ENCODE measurements at regions not wholly inside any gene's neighbourhood (a gene's known extent, or its start where the extent isn't known, plus 50 kb on each side); places are given as distances from the start of the nearest gene placed in this dataset.

DNA sequence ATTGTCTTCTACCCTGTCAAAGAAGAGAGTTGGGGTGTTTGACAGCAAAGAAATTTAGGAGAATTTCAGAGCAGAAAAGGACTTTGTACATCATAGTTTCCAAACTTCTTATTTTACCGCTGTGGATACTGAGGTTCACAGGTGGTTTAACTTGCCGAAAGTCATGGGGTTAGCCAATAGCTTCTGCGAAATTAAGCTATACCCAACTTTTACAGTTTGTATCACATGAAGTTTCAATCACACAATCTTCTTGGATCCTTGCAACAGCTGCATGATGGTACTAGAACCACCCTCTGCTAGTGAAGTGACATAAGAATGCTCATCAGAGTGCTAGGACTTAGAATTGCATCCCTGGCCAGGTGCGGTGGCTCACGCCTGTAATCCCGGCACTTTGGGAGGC lies 345.5 kb downstream of the CD83 start:
- TF ChIP-seq CTCF (IDR thresholded peaks at IDR 0.05; ENCODE audit: control extremely low read depth, extremely low read depth), result no peak
- DNase-seq (no peak), ATAC-seq (ENCODE audit: insufficient read depth, low FRiP score) (no peak)
- H3K9ac ChIP-seq (ENCODE audit: insufficient read depth in 1 of 2, low read length in 2 of 2), result no peak overlapping the region
- no peak overlapping the region for H3K27ac ChIP-seq (ENCODE audit: low read depth in 1 of 2, low read length in 1 of 2)
- no peaks in the 10 kb centered on the region for H3K36me3 ChIP-seq (ENCODE audit: control insufficient read depth in 4 of 4, insufficient read depth in 4 of 4, low read length in 4 of 4)
- 90 to 94% methylated on average over 6 of the region's 6 CpGs for WGBS, 2 donors
- H3K9me3 ChIP-seq (ENCODE audit: control insufficient read depth in 4 of 4, insufficient read depth in 3 of 4, low read length in 3 of 4), result peaks cover 0 to 3% (median 0%) of the 10 kb centered on the region in 4 donors
- no peaks in the 10 kb centered on the region for H3K27me3 ChIP-seq (ENCODE audit: control insufficient read depth in 3 of 3, insufficient read depth in 3 of 3, low read length in 2 of 3)
- no peak overlapping the region for H3K4me3 ChIP-seq
- peaks cover 0 to 10% (median 0%) of the 10 kb centered on the region in 5 donors for H3K4me1 ChIP-seq (ENCODE audit: control insufficient read depth in 5 of 5, insufficient read depth in 5 of 5, low read length in 5 of 5)

DNA sequence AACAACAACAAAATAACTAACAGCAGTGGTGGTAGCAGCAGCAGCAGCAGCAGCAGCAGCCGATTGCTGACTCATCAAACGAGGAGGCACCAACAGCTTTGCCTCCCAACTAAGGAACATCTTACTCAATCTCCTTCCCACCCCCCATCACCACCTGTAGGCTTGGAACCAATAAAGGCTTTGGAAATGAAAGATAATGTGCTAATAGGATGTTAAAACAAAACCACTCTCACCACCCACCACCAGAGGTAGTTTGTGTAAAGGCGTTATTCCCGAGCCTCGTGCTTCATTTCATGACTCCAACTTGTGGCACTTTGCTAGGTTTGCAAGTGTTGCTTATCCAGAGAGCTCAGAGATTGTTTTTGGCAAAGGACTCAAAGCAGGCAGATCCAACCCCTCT lies 346.5 kb downstream of the CD83 start:
- H3K9me3 ChIP-seq (ENCODE audit: control insufficient read depth in 4 of 4, insufficient read depth in 3 of 4, low read length in 3 of 4), result peaks cover 0 to 4% (median 1%) of the 10 kb centered on the region in 4 donors
- H3K4me1 ChIP-seq (ENCODE audit: control insufficient read depth in 5 of 5, insufficient read depth in 5 of 5, low read length in 5 of 5), result peaks cover 0 to 8% (median 0%) of the 10 kb centered on the region in 5 donors
- H3K27me3 ChIP-seq (ENCODE audit: control insufficient read depth in 3 of 3, insufficient read depth in 3 of 3, low read length in 2 of 3), result no peaks in the 10 kb centered on the region
- ATAC-seq (ENCODE audit: insufficient read depth, low FRiP score), result no peak
- WGBS, 2 donors, result 43 to 55% methylated on average over 5 of the region's 5 CpGs
- H3K4me3 ChIP-seq, result no peak overlapping the region
- no peak overlapping the region for H3K9ac ChIP-seq (ENCODE audit: insufficient read depth in 1 of 2, low read length in 2 of 2)
- no peaks in the 10 kb centered on the region for H3K36me3 ChIP-seq (ENCODE audit: control insufficient read depth in 4 of 4, insufficient read depth in 4 of 4, low read length in 4 of 4)
- peak in 2 of 3 donors; percentile 57 to 72 for DNase-seq
- no peak overlapping the region for H3K27ac ChIP-seq (ENCODE audit: low read depth in 1 of 2, low read length in 1 of 2)
- TF ChIP-seq CTCF (IDR thresholded peaks at IDR 0.05; ENCODE audit: control extremely low read depth, extremely low read depth), result no peak

DNA sequence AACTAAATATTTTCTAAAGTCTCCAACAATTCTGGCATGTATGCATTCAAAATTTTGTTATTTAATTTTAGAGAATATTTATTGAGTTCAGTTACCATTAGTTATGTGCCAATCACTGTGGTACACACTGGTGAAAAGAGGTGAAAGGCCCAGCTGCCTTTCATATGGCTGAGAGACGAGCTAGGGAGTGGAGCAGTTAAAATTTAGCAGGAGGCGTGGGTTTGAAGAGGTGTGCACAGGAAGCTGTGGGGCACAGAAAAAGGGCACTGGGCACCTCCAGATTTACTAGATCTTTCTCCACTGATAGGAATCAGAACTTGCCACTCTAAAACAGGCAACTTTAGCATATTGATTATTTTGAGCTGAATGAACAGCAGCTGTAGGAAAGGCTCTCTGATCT lies 347.1 kb downstream of the CD83 start:
- Histone ChIP-seq H3K27me3 (ENCODE audit: control insufficient read depth in 3 of 3, insufficient read depth in 3 of 3, low read length in 2 of 3) (no peaks in the 10 kb centered on the region), H3K9ac (ENCODE audit: insufficient read depth in 1 of 2, low read length in 2 of 2) (no peak overlapping the region), H3K9me3 (ENCODE audit: control insufficient read depth in 4 of 4, insufficient read depth in 3 of 4, low read length in 3 of 4) (peaks cover 0 to 4% (median 1%) of the 10 kb centered on the region in 4 donors), H3K4me3 (no peak overlapping the region), H3K36me3 (ENCODE audit: control insufficient read depth in 4 of 4, insufficient read depth in 4 of 4, low read length in 4 of 4) (no peaks in the 10 kb centered on the region), H3K4me1 (ENCODE audit: control insufficient read depth in 5 of 5, insufficient read depth in 5 of 5, low read length in 5 of 5) (peaks cover 0 to 8% (median 0%) of the 10 kb centered on the region in 5 donors), H3K27ac (ENCODE audit: low read depth in 1 of 2, low read length in 1 of 2) (no peak overlapping the region)
- DNase-seq (no peak), ATAC-seq (ENCODE audit: insufficient read depth, low FRiP score) (no peak)
- WGBS, 2 donors, result 91 to 92% methylated on average over 2 of the region's 2 CpGs
- TF ChIP-seq CTCF (IDR thresholded peaks at IDR 0.05; ENCODE audit: control extremely low read depth, extremely low read depth), result no peak

DNA sequence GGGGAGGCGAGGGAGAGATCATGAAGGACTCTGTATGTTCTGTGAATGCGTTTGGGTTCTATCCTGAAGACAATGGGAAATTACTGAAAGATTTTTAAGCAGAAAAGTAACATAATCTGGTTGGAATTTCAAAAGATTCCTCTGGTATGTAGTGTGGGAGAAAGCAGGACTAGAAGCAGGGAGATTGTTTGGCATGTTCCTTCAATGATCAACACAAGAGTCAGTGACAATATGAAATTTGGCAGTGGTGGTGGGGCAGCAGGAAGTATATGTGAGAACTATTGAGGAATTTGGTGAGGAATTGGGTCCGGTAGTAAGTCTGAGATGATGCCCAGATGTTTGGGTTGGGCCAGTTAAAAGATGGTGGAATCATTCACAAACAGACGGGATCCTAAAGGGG lies 348.7 kb downstream of the CD83 start:
- Histone ChIP-seq H3K9me3 (ENCODE audit: control insufficient read depth in 4 of 4, insufficient read depth in 3 of 4, low read length in 3 of 4) (peaks cover 0 to 4% (median 1%) of the 10 kb centered on the region in 4 donors), H3K4me3 (no peak overlapping the region), H3K27ac (ENCODE audit: low read depth in 1 of 2, low read length in 1 of 2) (no peak overlapping the region), H3K36me3 (ENCODE audit: control insufficient read depth in 4 of 4, insufficient read depth in 4 of 4, low read length in 4 of 4) (no peaks in the 10 kb centered on the region), H3K9ac (ENCODE audit: insufficient read depth in 1 of 2, low read length in 2 of 2) (no peak overlapping the region), H3K27me3 (ENCODE audit: control insufficient read depth in 3 of 3, insufficient read depth in 3 of 3, low read length in 2 of 3) (no peaks in the 10 kb centered on the region), H3K4me1 (ENCODE audit: control insufficient read depth in 5 of 5, insufficient read depth in 5 of 5, low read length in 5 of 5) (peaks cover 0 to under 1% (median 0%) of the 10 kb centered on the region in 5 donors)
- ATAC-seq (ENCODE audit: insufficient read depth, low FRiP score) (no peak), DNase-seq (no peak)
- 89 to 95% methylated on average over 4 of the region's 4 CpGs for WGBS, 2 donors
- TF ChIP-seq CTCF (IDR thresholded peaks at IDR 0.05; ENCODE audit: control extremely low read depth, extremely low read depth), result no peak
